Spleen (tissue), 7 donors: ENCODE measurements at regions not wholly inside any gene's neighbourhood (a gene's known extent, or its start where the extent isn't known, plus 50 kb on each side); places are given as distances from the start of the nearest gene placed in this dataset.

Experiments used
- CTCF ChIP-seq, 11 experiments: fragments of 200-600 bp in 7 of 11; fragments of 450-650 bp in 4 of 11; sonication (generic) in 4 of 11; IDR thresholded peaks in 8 of 11; conservative IDR thresholded peaks in 3 of 11; 1 replicate in 7 of 11; 2 replicates in 4 of 11; pipeline versions ENCODE4 v1.4.0 to v1.8.0; 2016 to 2021; ENCODE audit warnings: antibody characterized with exemption in 11 of 11, inconsistent platforms in 4 of 11, mild to moderate bottlenecking in 1 of 11
- POLR2AphosphoS5 ChIP-seq, 3 donors: sonication (generic); formaldehyde crosslinking; IDR thresholded peaks; one replicate each; pipeline ENCODE4 v1.5.1; 2017; ENCODE audit warnings: antibody characterized with exemption in 3 of 3
- donor health status: DM: no; HTN: no; CAD: no; lungs with moderate emphysema.
- donor health status: DM: no; HTN: no; CAD: no.
- donor health status: DM: no; HTN: no; CAD: no.

GRCh38 chr14:53885136-53885640, 71.4 kb downstream of the BMP4 start:
- no peak for TF ChIP-seq CTCF (IDR thresholded peaks at IDR 0.05 in 8 of 11, conservative IDR thresholded peaks at IDR 0.05 in 3 of 11)
- no peak for TF ChIP-seq POLR2AphosphoS5 (IDR thresholded peaks at IDR 0.05)
